GM12892 (cell line): ENCODE measurements at regions not wholly inside any gene's neighbourhood (a gene's known extent, or its start where the extent isn't known, plus 50 kb on each side); places are given as distances from the start of the nearest gene placed in this dataset.

Experiments
- POLR2A ChIP-seq: IDR thresholded peaks from 2 replicates; pipeline ENCODE4 v1.6.1; 2011; ENCODE audit warnings: low read depth, low read length, control low read depth
- POLR2AphosphoS5 ChIP-seq: IDR thresholded peaks from 2 replicates; pipeline ENCODE4 v1.6.1; 2011; ENCODE audit warnings: low read depth, low read length, control low read depth
- TAF1 ChIP-seq: IDR thresholded peaks from 2 replicates; pipeline ENCODE4 v1.6.1; 2011; ENCODE audit warnings: low read depth, mild to moderate bottlenecking, control low read depth, low read length, borderline replicate concordance

DNA sequence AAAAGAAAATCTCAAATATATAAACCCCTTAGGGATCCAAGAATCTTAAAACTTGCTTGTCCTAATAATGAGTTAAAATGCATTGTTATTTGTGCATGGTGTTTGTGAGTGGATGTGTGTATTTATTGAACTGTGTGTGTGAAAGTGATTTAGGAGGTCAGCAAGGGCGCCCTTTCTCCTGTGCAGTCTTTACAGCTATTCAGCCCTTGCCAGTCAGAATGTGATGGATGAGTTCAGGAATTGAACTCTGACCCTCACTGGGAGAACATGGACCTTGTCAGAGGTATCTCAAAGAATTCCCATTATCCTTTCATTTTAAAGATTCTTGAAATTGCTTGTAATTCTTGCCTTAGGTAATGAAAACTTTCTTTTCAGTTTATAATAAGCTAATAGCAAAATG is 493.0 kb upstream of the ADGRL4 start:
- TF ChIP-seq POLR2AphosphoS5 (no peak), POLR2A (no peak), TAF1 (no peak)
